ENCODE measurements at regions not wholly inside any gene's neighbourhood (a gene's known extent, or its start where the extent isn't known, plus 50 kb on each side); places are given as distances from the start of the nearest gene placed in this dataset.

DNA sequence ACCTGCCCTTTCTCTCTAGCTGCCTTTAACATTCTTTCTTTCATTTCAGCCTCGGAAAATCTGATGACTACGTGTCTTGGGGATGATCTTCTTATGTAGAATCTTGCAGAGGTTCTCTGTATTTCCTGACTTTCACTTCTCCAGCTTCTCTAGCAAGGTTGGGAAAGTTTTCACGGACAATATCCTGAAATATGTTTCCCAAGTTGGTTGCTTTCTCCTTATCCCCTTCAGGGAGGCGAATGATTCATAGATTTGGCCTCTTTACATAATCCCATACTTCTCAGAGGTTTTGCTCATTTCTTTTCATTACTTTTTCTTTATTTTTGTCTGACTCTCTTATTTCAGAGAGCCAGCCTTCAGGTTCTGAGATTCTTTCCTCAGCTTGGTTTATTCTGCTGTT, 62.1 kb upstream of the CCDC54 start:
- no peak for DNase-seq

DNA sequence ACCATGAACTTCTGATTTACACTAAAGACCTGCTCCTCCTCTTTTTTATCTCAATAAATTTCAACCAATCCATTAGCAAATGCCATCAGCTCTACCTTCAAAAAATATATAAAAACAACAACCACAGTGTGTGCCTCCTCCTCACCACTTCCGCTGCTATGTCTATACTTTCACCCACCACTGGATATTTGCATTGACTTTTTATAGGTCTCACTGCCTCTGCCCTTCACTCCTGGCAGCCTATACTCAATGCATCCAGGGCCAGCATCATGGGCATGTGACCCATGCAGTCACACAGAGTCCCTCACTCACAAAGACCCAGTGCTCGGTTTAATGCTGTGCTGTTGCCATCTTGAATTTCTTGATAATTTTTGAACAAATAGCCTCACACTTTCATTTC, 53.5 kb upstream of the CCDC54 start:
- DNase-seq, result no peak

DNA sequence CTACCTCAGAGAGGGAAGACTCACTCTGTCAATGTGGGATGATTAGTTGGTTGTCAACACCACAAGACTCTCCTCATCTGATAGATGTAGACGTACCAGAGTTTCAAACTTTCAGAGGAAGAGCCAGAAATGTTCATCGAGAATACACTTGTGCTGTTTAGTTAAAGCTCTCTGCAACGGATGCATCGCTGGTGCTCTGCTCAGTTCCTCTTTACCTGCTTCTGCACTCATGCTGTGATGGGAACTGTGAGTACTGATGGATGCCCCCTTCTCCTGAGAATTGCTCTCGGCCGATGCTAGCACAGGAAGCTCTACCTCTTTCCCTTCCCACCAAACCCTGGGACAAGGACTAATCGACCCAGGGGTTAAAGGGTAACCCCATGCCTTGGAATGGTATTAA, 51.8 kb upstream of the CCDC54 start:
- no peak for DNase-seq
